ENCODE measurements at regions not wholly inside any gene's neighbourhood (a gene's known extent, or its start where the extent isn't known, plus 50 kb on each side); places are given as distances from the start of the nearest gene placed in this dataset.

- no peaks in the 10 kb centered on the region for H3K4me1 ChIP-seq
- no peak overlapping the region for H3K27ac ChIP-seq
- intact Hi-C loops (cut with DNase I; ENCODE audit: low total_unique reads): no loop called here
- no peaks in the 10 kb centered on the region for H3K36me3 ChIP-seq (ENCODE audit: low read depth, missing control alignments)
- H3K27me3 ChIP-seq: no peaks in the 10 kb centered on the region
- TF ChIP-seq POLR2A (IDR thresholded peaks at IDR 0.05): no peak
- TF ChIP-seq, protein P1, sequence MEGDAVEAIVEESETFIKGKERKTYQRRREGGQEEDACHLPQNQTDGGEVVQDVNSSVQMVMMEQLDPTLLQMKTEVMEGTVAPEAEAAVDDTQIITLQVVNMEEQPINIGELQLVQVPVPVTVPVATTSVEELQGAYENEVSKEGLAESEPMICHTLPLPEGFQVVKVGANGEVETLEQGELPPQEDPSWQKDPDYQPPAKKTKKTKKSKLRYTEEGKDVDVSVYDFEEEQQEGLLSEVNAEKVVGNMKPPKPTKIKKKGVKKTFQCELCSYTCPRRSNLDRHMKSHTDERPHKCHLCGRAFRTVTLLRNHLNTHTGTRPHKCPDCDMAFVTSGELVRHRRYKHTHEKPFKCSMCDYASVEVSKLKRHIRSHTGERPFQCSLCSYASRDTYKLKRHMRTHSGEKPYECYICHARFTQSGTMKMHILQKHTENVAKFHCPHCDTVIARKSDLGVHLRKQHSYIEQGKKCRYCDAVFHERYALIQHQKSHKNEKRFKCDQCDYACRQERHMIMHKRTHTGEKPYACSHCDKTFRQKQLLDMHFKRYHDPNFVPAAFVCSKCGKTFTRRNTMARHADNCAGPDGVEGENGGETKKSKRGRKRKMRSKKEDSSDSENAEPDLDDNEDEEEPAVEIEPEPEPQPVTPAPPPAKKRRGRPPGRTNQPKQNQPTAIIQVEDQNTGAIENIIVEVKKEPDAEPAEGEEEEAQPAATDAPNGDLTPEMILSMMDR (IDR thresholded peaks at IDR 0.05): no peak
- WGBS, 2 donors: 76 to 92% methylated on average over 2 of the region's 2 CpGs
- no peaks in the 10 kb centered on the region for H3K9me3 ChIP-seq
- H3K4me3 ChIP-seq: no peak overlapping the region
- DNase-seq: no peak
These were observed 1303.2 kb upstream of the CELF4 start for GRCh38 chr18:38868757-38869156.

GRCh38 chr18:38867680-38868079 lies 1302.1 kb upstream of the CELF4 start:
- 90 to 94% methylated on average over 2 of the region's 2 CpGs for WGBS, 2 donors
- no peaks in the 10 kb centered on the region for H3K4me1 ChIP-seq

DNA sequence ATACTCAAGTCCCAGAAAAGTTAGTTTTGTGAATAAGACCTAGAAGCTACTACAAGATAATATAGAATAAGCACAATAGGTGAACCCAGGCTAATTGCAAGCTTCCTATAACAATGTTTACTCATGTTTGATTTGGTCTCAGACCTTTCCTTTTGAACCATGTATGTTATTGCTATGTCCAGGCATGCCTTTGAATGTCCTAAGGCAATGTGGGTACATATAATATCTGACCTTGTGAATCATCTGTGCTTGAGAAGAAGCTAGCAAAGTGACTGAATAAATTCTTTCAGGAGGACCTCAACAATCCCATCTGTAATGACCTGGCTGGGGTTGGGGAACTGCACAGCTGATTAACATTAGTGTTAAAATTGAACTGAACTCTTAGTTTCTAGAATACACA lies 1285.9 kb upstream of the CELF4 start:
- TF ChIP-seq, protein P1 (IDR thresholded peaks at IDR 0.05): no peak
- TF ChIP-seq POLR2A (IDR thresholded peaks at IDR 0.05): no peak
- intact Hi-C loops (cut with DNase I; ENCODE audit: low total_unique reads): no loop called here

More at GRCh38 chr18:38867680-38868079, 1302.1 kb upstream of the CELF4 start:
- Histone ChIP-seq H3K36me3 (ENCODE audit: low read depth, missing control alignments) (no peaks in the 10 kb centered on the region), H3K4me3 (no peak overlapping the region), H3K27ac (no peak overlapping the region), H3K9me3 (no peaks in the 10 kb centered on the region), H3K27me3 (no peaks in the 10 kb centered on the region)
- TF ChIP-seq POLR2A (IDR thresholded peaks at IDR 0.05): no peak
- TF ChIP-seq, protein P1 (IDR thresholded peaks at IDR 0.05): no peak
- intact Hi-C loops (cut with DNase I; ENCODE audit: low total_unique reads): no loop called here
- DNase-seq: no peak

DNA sequence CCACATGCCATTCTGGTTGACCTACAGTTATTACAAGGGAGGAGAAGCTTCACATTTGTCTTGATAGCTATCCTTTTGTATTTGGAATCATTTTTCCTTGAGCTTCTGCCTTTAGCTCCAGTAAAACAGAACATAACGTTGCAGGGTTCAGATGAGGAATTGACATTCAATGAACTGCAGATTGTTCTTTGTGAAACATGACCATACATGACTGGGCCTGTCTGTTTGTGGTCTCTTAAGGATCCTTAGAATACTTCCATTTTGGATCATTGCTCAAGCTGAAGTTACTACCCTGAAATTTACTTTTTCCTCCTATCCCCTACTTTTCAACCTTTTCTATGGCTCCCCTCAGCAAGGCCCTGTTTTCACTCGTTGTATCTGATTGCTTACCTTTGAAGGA lies 1281.7 kb upstream of the CELF4 start:
- Histone ChIP-seq H3K27me3 (no peaks in the 10 kb centered on the region), H3K4me1 (no peaks in the 10 kb centered on the region), H3K4me3 (no peak overlapping the region), H3K27ac (no peak overlapping the region), H3K9me3 (no peaks in the 10 kb centered on the region), H3K36me3 (ENCODE audit: low read depth, missing control alignments) (no peaks in the 10 kb centered on the region)
- TF ChIP-seq POLR2A (IDR thresholded peaks at IDR 0.05): no peak
- TF ChIP-seq, protein P1 (IDR thresholded peaks at IDR 0.05): no peak
- 77% methylated on average over 2 of the region's 2 CpGs for WGBS, 2 donors
- intact Hi-C loops (cut with DNase I; ENCODE audit: low total_unique reads): no loop called here
- DNase-seq: no peak

More for the DNA sequence above, 1285.9 kb upstream of the CELF4 start:
- Histone ChIP-seq H3K27ac (no peak overlapping the region), H3K4me1 (no peaks in the 10 kb centered on the region), H3K27me3 (no peaks in the 10 kb centered on the region), H3K9me3 (no peaks in the 10 kb centered on the region), H3K4me3 (no peak overlapping the region), H3K36me3 (ENCODE audit: low read depth, missing control alignments) (no peaks in the 10 kb centered on the region)
- DNase-seq: no peak

- H3K4me1 ChIP-seq: no peaks in the 10 kb centered on the region
- H3K27me3 ChIP-seq: no peaks in the 10 kb centered on the region
- WGBS, 2 donors: 40 to 58% methylated on average over 2 of the region's 2 CpGs
- no peaks in the 10 kb centered on the region for H3K9me3 ChIP-seq
- H3K36me3 ChIP-seq (ENCODE audit: low read depth, missing control alignments): no peaks in the 10 kb centered on the region
- H3K4me3 ChIP-seq: no peak overlapping the region
- DNase-seq: no peak
- intact Hi-C loops (cut with DNase I; ENCODE audit: low total_unique reads): no loop called here
- no peak for TF ChIP-seq POLR2A (IDR thresholded peaks at IDR 0.05)
- TF ChIP-seq, protein P1 (IDR thresholded peaks at IDR 0.05): no peak
- H3K27ac ChIP-seq: no peak overlapping the region
These were observed 1277.7 kb upstream of the CELF4 start for GRCh38 chr18:38843291-38843690.

Measured in testis (tissue), 2 donors.